RWPE2 (cell line): ENCODE measurements at regions not wholly inside any gene's neighbourhood (a gene's known extent, or its start where the extent isn't known, plus 50 kb on each side); places are given as distances from the start of the nearest gene placed in this dataset.

Experiments used
- ATAC-seq: fragments of 200-7000 bp; cut with Tn5 transposase; 3 replicates; pipeline ENCODE4 v1.9.1; 2021; ENCODE audit warnings: low read depth
- DNase-seq: peaks from one replicate; pipeline ENCODE4 v3.0.0-alpha.2; 2020; ENCODE audit warnings: low spot score
- H3K27ac ChIP-seq: fragments of 450-650 bp; 2 replicates; pipeline ENCODE4 v1.5.1; 2017; ENCODE audit warnings: mild to moderate bottlenecking; ENCODE audit not compliant: poor library complexity, severe bottlenecking
- H3K27me3 ChIP-seq: fragments of 250-450 bp; sonication (Bioruptor Pico); 2 replicates; pipeline ENCODE4 v1.5.1; 2021; ENCODE audit warnings: mild to moderate bottlenecking, moderate library complexity; ENCODE audit not compliant: insufficient read depth, poor library complexity, severe bottlenecking
- H3K36me3 ChIP-seq: fragments of 250-450 bp; sonication (Bioruptor Pico); 2 replicates; pipeline ENCODE4 v1.5.1; 2020; ENCODE audit warnings: low read depth, mild to moderate bottlenecking, moderate library complexity
- H3K4me1 ChIP-seq: fragments of 250-450 bp; sonication (Bioruptor Pico); 2 replicates; pipeline ENCODE4 v1.5.1; 2021; ENCODE audit warnings: mild to moderate bottlenecking, moderate library complexity; ENCODE audit not compliant: insufficient read depth, poor library complexity, severe bottlenecking
- H3K4me3 ChIP-seq: fragments of 250-450 bp; sonication (Bioruptor Pico); 2 replicates; pipeline ENCODE4 v1.5.1; 2021; ENCODE audit warnings: mild to moderate bottlenecking, moderate library complexity; ENCODE audit not compliant: severe bottlenecking
- H3K9me3 ChIP-seq: fragments of 250-450 bp; sonication (Bioruptor Pico); 2 replicates; pipeline ENCODE4 v1.5.1; 2021; ENCODE audit warnings: mild to moderate bottlenecking, moderate library complexity; ENCODE audit not compliant: severe bottlenecking
- CTCF ChIP-seq: fragments of 450-650 bp; IDR thresholded peaks from one replicate; pipeline ENCODE4 v1.5.1; 2017; ENCODE audit warnings: mild to moderate bottlenecking, moderate library complexity; ENCODE audit not compliant: poor library complexity, severe bottlenecking

GRCh38 chr20:40948465-40949267, 80.0 kb upstream of the TOP1 start:
- no peak overlapping the region for H3K27ac ChIP-seq
- peak; percentile 51; the same call in 2 of the 3 replicates for ATAC-seq
- H3K27me3 ChIP-seq = no peaks in the 10 kb centered on the region
- TF ChIP-seq CTCF = no peak
- H3K36me3 ChIP-seq = no peaks in the 10 kb centered on the region
- DNase-seq = no peak
- peaks cover 9% of the 10 kb centered on the region for H3K4me1 ChIP-seq
- no peak overlapping the region for H3K4me3 ChIP-seq
- H3K9me3 ChIP-seq = no peaks in the 10 kb centered on the region

GRCh38 chr20:40949346-40949745, 79.3 kb upstream of the TOP1 start:
- Histone ChIP-seq H3K36me3 (no peaks in the 10 kb centered on the region), H3K27me3 (no peaks in the 10 kb centered on the region), H3K27ac (no peak overlapping the region), H3K4me1 (peaks cover 9% of the 10 kb centered on the region), H3K9me3 (no peaks in the 10 kb centered on the region), H3K4me3 (no peak overlapping the region)
- no peak for TF ChIP-seq CTCF
- ATAC-seq = no peak
- DNase-seq = no peak

- Histone ChIP-seq H3K4me1 (peaks cover 9% of the 10 kb centered on the region), H3K9me3 (no peaks in the 10 kb centered on the region), H3K36me3 (no peaks in the 10 kb centered on the region), H3K27me3 (no peaks in the 10 kb centered on the region), H3K27ac (no peak overlapping the region), H3K4me3 (no peak overlapping the region)
- ATAC-seq (no peak), DNase-seq (peak; percentile 63)
- no peak for TF ChIP-seq CTCF
Observed at GRCh38 chr20:40952136-40952535, 76.5 kb upstream of the TOP1 start.

GRCh38 chr20:40953416-40953815, 75.2 kb upstream of the TOP1 start:
- ATAC-seq (no peak), DNase-seq (no peak)
- Histone ChIP-seq H3K9me3 (no peaks in the 10 kb centered on the region), H3K36me3 (no peaks in the 10 kb centered on the region), H3K4me3 (no peak overlapping the region), H3K27me3 (no peaks in the 10 kb centered on the region), H3K4me1 (peaks cover 4% of the 10 kb centered on the region), H3K27ac (no peak overlapping the region)
- TF ChIP-seq CTCF = no peak

- DNase-seq (peak; percentile 65), ATAC-seq (no peak)
- Histone ChIP-seq H3K4me3 (no peak overlapping the region), H3K4me1 (no peaks in the 10 kb centered on the region), H3K9me3 (no peaks in the 10 kb centered on the region), H3K36me3 (no peaks in the 10 kb centered on the region), H3K27ac (no peak overlapping the region), H3K27me3 (no peaks in the 10 kb centered on the region)
- no peak for TF ChIP-seq CTCF
Observed at GRCh38 chr20:40953856-40954255, 74.8 kb upstream of the TOP1 start.
